Testis (tissue), 2 donors: ENCODE measurements at regions not wholly inside any gene's neighbourhood (a gene's known extent, or its start where the extent isn't known, plus 50 kb on each side); places are given as distances from the start of the nearest gene placed in this dataset.

ENCODE experiments used
- DNase-seq: peaks from one replicate; pipeline ENCODE4 v3.0.0-alpha.2; 2019
- H3K27ac ChIP-seq, 2 donors: fragments of 200-600 bp; sonication (generic); one replicate each; pipeline ENCODE4 v1.5.1; 2019
- H3K27me3 ChIP-seq: fragments of 200-600 bp; sonication (generic); one replicate; pipeline ENCODE4 v1.5.1; 2019
- H3K36me3 ChIP-seq: fragments of 200-600 bp; sonication (generic); one replicate; pipeline ENCODE4 v1.5.1; 2017; ENCODE audit warnings: low read depth; ENCODE audit errors: missing control alignments
- H3K4me1 ChIP-seq: fragments of 200-600 bp; sonication (generic); one replicate; pipeline ENCODE4 v1.5.1; 2019
- H3K4me3 ChIP-seq, 2 donors: fragments of 200-600 bp; sonication (generic); one replicate each; pipeline ENCODE4 v1.5.1; 2017 to 2019
- H3K9me3 ChIP-seq: fragments of 200-600 bp; sonication (generic); one replicate; pipeline ENCODE4 v1.5.1; 2017
- POLR2A ChIP-seq: fragments of 450-650 bp; IDR thresholded peaks from one replicate; pipeline ENCODE4 v1.6.1; 2017; ENCODE audit warnings: antibody characterized with exemption, mild to moderate bottlenecking, moderate library complexity
- WGBS, 2 donors: methylation state at CpG; one replicate each; pipeline ENCODE4 v1.1.5; 2018; 5-methylcytosine and 5-hydroxymethylcytosine counted together
- intact Hi-C: fragments of 100-400 bp; cut with DNase I; formaldehyde crosslinking; loops from one replicate; pipeline ENCODE4 v1.15.1; 2023; ENCODE audit warnings: low total_unique reads
- TF ChIP-seq, protein P1 (sequence below), 3 experiments: fragments of 450-650 bp in 2 of 3; fragments of 200-600 bp in 1 of 3; sonication (generic) in 1 of 3; IDR thresholded peaks; one replicate each; pipeline ENCODE4 v1.5.1; 2016 to 2019; ENCODE audit warnings: antibody characterized with exemption in 3 of 3, mild to moderate bottlenecking in 2 of 3, moderate library complexity in 1 of 3

DNA sequence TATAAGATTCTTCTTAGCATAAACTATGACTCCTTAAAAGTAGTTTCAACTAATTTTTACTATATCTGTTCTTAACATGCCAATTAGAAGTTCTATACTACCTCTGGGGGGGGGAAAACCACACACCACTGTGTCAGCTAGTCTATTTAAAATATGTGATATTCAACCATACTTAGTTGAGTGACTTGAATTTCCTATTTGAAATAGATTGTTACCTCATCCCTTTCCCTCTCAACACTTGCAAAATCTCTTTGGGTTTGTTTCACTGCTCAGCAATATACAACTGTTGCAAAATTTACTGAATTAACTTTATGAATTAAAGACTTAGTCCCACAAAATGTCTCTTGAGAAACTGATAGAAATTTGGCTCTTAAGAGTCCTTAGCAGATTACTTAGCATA is 151.1 kb upstream of the POU5F2 start:
- Histone ChIP-seq H3K36me3 (no peaks in the 10 kb centered on the region), H3K9me3 (no peaks in the 10 kb centered on the region), H3K4me3 (no peak overlapping the region), H3K27ac (no peak overlapping the region), H3K27me3 (no peaks in the 10 kb centered on the region), H3K4me1 (no peaks in the 10 kb centered on the region)
- DNase-seq, result no peak
- TF ChIP-seq, protein P1, sequence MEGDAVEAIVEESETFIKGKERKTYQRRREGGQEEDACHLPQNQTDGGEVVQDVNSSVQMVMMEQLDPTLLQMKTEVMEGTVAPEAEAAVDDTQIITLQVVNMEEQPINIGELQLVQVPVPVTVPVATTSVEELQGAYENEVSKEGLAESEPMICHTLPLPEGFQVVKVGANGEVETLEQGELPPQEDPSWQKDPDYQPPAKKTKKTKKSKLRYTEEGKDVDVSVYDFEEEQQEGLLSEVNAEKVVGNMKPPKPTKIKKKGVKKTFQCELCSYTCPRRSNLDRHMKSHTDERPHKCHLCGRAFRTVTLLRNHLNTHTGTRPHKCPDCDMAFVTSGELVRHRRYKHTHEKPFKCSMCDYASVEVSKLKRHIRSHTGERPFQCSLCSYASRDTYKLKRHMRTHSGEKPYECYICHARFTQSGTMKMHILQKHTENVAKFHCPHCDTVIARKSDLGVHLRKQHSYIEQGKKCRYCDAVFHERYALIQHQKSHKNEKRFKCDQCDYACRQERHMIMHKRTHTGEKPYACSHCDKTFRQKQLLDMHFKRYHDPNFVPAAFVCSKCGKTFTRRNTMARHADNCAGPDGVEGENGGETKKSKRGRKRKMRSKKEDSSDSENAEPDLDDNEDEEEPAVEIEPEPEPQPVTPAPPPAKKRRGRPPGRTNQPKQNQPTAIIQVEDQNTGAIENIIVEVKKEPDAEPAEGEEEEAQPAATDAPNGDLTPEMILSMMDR (IDR thresholded peaks at IDR 0.05), result no peak
- no peak for TF ChIP-seq POLR2A
- intact Hi-C loops, result no loop called here

DNA sequence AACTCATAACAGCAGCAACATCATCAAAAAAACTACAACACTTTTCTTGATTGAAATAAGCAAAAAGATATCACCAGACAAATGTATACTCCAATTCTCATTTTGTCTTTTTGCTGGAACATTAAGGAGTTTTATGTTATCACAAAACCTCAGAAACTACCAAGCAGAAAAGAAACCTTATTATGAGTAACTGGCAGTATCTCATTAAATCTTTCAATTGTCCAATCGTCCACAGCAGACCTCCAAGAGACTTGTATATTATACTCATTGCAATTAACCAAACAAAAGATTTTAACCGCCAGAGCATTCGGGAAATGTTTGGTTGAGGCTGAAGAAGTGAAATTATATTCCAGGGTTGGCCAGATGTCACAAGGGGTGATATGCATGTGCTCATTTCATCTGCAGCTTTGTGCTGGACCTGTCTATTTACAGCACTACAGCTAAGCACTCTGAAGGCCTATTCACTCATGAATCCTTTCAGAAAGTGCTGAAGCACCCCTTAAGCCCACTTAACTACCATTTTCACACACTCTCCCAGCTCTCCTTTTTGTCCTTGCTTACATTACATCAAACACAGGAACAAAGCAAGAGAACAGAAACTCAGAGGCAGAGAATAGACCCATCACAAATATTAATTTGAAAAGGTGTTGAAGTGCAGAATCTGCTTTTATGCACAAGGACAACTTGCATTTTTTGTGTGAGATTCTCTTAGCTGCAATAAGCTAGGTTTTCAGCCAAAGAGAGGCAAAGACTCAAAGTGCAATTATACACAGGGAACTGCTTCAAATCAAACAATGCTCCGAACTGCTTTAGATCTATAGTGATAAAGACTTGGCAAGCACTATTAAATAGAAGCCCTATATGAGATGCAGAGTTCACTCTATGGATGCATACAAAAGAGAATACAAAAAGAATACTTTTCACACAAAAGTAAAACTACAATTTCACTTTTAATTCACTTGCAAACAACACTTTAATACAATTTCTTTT is 150.4 kb upstream of the POU5F2 start:
- no peak overlapping the region for H3K27ac ChIP-seq
- 64 to 66% methylated on average over 4 of the region's 4 CpGs for WGBS, 2 donors
- no peaks in the 10 kb centered on the region for H3K9me3 ChIP-seq
- TF ChIP-seq POLR2A, result no peak
- TF ChIP-seq, protein P1 (IDR thresholded peaks at IDR 0.05), result no peak
- DNase-seq, result no peak
- H3K36me3 ChIP-seq, result no peaks in the 10 kb centered on the region
- intact Hi-C loops, result no loop called here
- no peaks in the 10 kb centered on the region for H3K4me1 ChIP-seq
- H3K4me3 ChIP-seq, result no peak overlapping the region
- H3K27me3 ChIP-seq, result no peaks in the 10 kb centered on the region

DNA sequence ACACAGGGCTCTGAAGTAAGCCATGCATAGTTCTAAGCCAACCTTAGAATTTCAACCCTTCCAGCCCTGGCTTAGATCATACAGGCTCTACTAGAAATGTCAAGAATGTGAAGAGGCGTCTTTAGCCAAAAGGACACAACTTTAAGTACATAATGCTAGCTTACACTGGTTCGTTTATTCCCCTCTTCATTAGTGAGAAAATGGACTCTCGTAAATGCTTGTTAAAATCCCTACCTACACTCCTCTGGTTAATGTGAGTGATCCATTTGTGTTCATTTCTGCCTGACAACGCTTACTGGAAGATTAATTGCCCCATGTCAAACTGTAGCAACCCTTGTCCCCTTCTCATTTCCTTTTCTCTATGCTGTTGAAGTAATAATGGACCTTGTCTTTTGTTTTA is 149.3 kb upstream of the POU5F2 start:
- no peak overlapping the region for H3K27ac ChIP-seq
- TF ChIP-seq, protein P1 (IDR thresholded peaks at IDR 0.05), result no peak
- TF ChIP-seq POLR2A, result no peak
- H3K9me3 ChIP-seq, result no peaks in the 10 kb centered on the region
- no peaks in the 10 kb centered on the region for H3K36me3 ChIP-seq
- DNase-seq, result no peak
- H3K4me3 ChIP-seq, result no peak overlapping the region
- no peaks in the 10 kb centered on the region for H3K4me1 ChIP-seq
- WGBS, 2 donors, result 58 to 60% methylated on average over 4 of the region's 4 CpGs
- intact Hi-C loops, result no loop called here
- no peaks in the 10 kb centered on the region for H3K27me3 ChIP-seq

GRCh38 chr5:93887678-93888077 is 146.3 kb upstream of the POU5F2 start:
- no peak overlapping the region for H3K27ac ChIP-seq
- no peaks in the 10 kb centered on the region for H3K9me3 ChIP-seq
- H3K4me3 ChIP-seq, result no peak overlapping the region
- 80 to 85% methylated on average over 1 of the region's 1 CpG for WGBS, 2 donors
- H3K27me3 ChIP-seq, result no peaks in the 10 kb centered on the region
- no peaks in the 10 kb centered on the region for H3K4me1 ChIP-seq
- no peaks in the 10 kb centered on the region for H3K36me3 ChIP-seq
- TF ChIP-seq, protein P1 (IDR thresholded peaks at IDR 0.05), result no peak
- no peak for TF ChIP-seq POLR2A
- intact Hi-C loops, result no loop called here
- DNase-seq, result no peak
